Kidney (tissue), 13 donors: ENCODE measurements at regions not wholly inside any gene's neighbourhood (a gene's known extent, or its start where the extent isn't known, plus 50 kb on each side); places are given as distances from the start of the nearest gene placed in this dataset.
A peak's percentile ranks its signal among the peaks of the same experiment; 100 is the strongest.

ENCODE experiments used
- DNase-seq, 5 donors: peaks; one replicate each; pipeline ENCODE4 v3.0.0-alpha.2; 2013 to 2020
- FAIRE-seq: peaks from 2 replicates; lab custom pipeline; 2012; peaks lifted over from hg19 to GRCh38; lab: Jason Lieb, UNC
- H3K27ac ChIP-seq, 2 donors: one replicate each; pipeline ENCODE4 v1.7.0; 2013; ENCODE audit warnings: low read depth in 2 of 2, low read length in 2 of 2, inconsistent platforms in 1 of 2
- H3K27me3 ChIP-seq: one replicate; pipeline ENCODE4 v1.7.1; 2013; ENCODE audit warnings: low read length, inconsistent platforms; ENCODE audit not compliant: control insufficient read depth, insufficient read depth
- H3K36me3 ChIP-seq, 3 donors: one replicate each; pipeline versions ENCODE4 v1.7.0 to v1.7.1; 2013; ENCODE audit warnings: low read length in 3 of 3, control low read depth in 1 of 3, inconsistent platforms in 1 of 3; ENCODE audit not compliant: insufficient read depth in 3 of 3, control insufficient read depth in 2 of 3
- H3K4me1 ChIP-seq, 3 donors: one replicate each; pipeline versions ENCODE4 v1.7.0 to v1.7.1; 2013; ENCODE audit warnings: low read length in 3 of 3, inconsistent platforms in 1 of 3, low read depth in 1 of 3; ENCODE audit not compliant: control insufficient read depth in 2 of 3, insufficient read depth in 2 of 3
- H3K4me3 ChIP-seq, 3 donors: one replicate each; pipeline versions ENCODE4 v1.7.0 to v1.8.1; 2013; ENCODE audit warnings: low read length in 3 of 3, control low read depth in 1 of 3, inconsistent platforms in 1 of 3
- H3K9ac ChIP-seq, 3 donors: one replicate each; pipeline versions ENCODE4 v1.7.0 to v1.7.1; 2013; ENCODE audit warnings: low read length in 3 of 3, control low read depth in 1 of 3, inconsistent platforms in 1 of 3
- H3K9me3 ChIP-seq, 3 donors: one replicate each; pipeline versions ENCODE4 v1.7.0 to v1.7.1; 2013; ENCODE audit warnings: low read length in 3 of 3, control low read depth in 1 of 3, inconsistent platforms in 1 of 3; ENCODE audit not compliant: control insufficient read depth in 2 of 3, insufficient read depth in 1 of 3
- CTCF ChIP-seq: IDR thresholded peaks from 3 replicates; pipeline ENCODE4 v1.5.1; 2012; ENCODE audit warnings: mild to moderate bottlenecking, moderate library complexity, borderline replicate concordance; ENCODE audit not compliant: insufficient read depth; ENCODE audit errors: extremely low read depth
- intact Hi-C: fragments of 100-400 bp; cut with DNase I; formaldehyde crosslinking; loops from one replicate; pipeline ENCODE4 v1.11.1; 2022
- donor health status: control.
- donor health status: control.
- donor health status: control.
- donor health status: control.
- donor health status: control.
- donor health status: DM: yes; HTN: yes; CAD: no.
- donor health status: Normal renal cell carcinoma (clear cell type).

- Histone ChIP-seq H3K9me3 (no peaks in the 10 kb centered on the region), H3K27me3 (no peaks in the 10 kb centered on the region), H3K9ac (no peak overlapping the region), H3K36me3 (no peaks in the 10 kb centered on the region), H3K4me1 (no peaks in the 10 kb centered on the region), H3K4me3 (no peak overlapping the region), H3K27ac (no peak overlapping the region)
- no peak for TF ChIP-seq CTCF
- no peak for FAIRE-seq
- intact Hi-C loops = no loop called here
- DNase-seq = no peak
Measured at GRCh38 chrX:117751155-117751554, 365.5 kb downstream of the KLHL13 start.

- no peak for TF ChIP-seq CTCF
- intact Hi-C loops = no loop called here
- no peak for DNase-seq
- H3K9me3 ChIP-seq = no peaks in the 10 kb centered on the region
- H3K36me3 ChIP-seq = no peaks in the 10 kb centered on the region
- no peak overlapping the region for H3K27ac ChIP-seq
- H3K27me3 ChIP-seq = no peaks in the 10 kb centered on the region
- H3K9ac ChIP-seq = no peak overlapping the region
- H3K4me1 ChIP-seq = no peaks in the 10 kb centered on the region
- FAIRE-seq = no peak
- H3K4me3 ChIP-seq = no peak overlapping the region
Measured at GRCh38 chrX:117744958-117745357, 371.7 kb downstream of the KLHL13 start.

GRCh38 chrX:117743469-117744251 lies 372.9 kb downstream of the KLHL13 start:
- Histone ChIP-seq H3K27me3 (no peaks in the 10 kb centered on the region), H3K9ac (no peak overlapping the region), H3K4me3 (no peak overlapping the region), H3K4me1 (no peaks in the 10 kb centered on the region), H3K9me3 (no peaks in the 10 kb centered on the region), H3K27ac (no peak overlapping the region), H3K36me3 (no peaks in the 10 kb centered on the region)
- peak; percentile 76 for FAIRE-seq
- DNase-seq = peak in 2 of 5 donors; percentile 1 to 14
- intact Hi-C loops = no loop called here
- TF ChIP-seq CTCF = peak; percentile 41
